HAP-1 (cell line): ENCODE measurements at regions not wholly inside any gene's neighbourhood (a gene's known extent, or its start where the extent isn't known, plus 50 kb on each side); places are given as distances from the start of the nearest gene placed in this dataset.

ENCODE experiments used
- DNase-seq, 2 experiments: peaks; one replicate each; pipeline ENCODE4 v3.0.0-alpha.2; 2016 to 2020; ENCODE audit warnings: low spot score in 2 of 2
- H3K27me3 ChIP-seq: fragments of 250-450 bp; sonication (Bioruptor Pico); 2 replicates; pipeline ENCODE4 v1.5.1; 2020; ENCODE audit warnings: low read depth, mild to moderate bottlenecking, moderate library complexity
- H3K36me3 ChIP-seq: fragments of 250-450 bp; sonication (Bioruptor Pico); replicated peaks from 2 replicates; pipeline ENCODE4 v1.5.1; 2020; ENCODE audit warnings: mild to moderate bottlenecking
- H3K4me1 ChIP-seq: fragments of 250-450 bp; sonication (Bioruptor Pico); 2 replicates; pipeline ENCODE4 v1.5.1; 2020; ENCODE audit warnings: mild to moderate bottlenecking
- H3K4me3 ChIP-seq: fragments of 250-450 bp; sonication (Bioruptor Pico); 2 replicates; pipeline ENCODE4 v1.5.1; 2020; ENCODE audit warnings: mild to moderate bottlenecking, moderate library complexity
- H3K9me3 ChIP-seq: fragments of 250-450 bp; sonication (Bioruptor Pico); 2 replicates; pipeline ENCODE4 v1.5.1; 2020; ENCODE audit warnings: mild to moderate bottlenecking, moderate library complexity
- in situ Hi-C: fragments of 300-500 bp; cut with MboI; formaldehyde crosslinking; loops from 3 replicates; pipeline ENCODE4 v1.14.3; 2020; ENCODE audit warnings: low sequenced_read_pairs, inconsistent platforms, mixed read lengths

- Histone ChIP-seq H3K4me1 (no peaks in the 10 kb centered on the region), H3K36me3 (no peaks in the 10 kb centered on the region), H3K9me3 (no peaks in the 10 kb centered on the region), H3K4me3 (no peak overlapping the region), H3K27me3 (no peaks in the 10 kb centered on the region)
- no peak for DNase-seq
- in situ Hi-C loops, result no loop called here
Observed at GRCh38 chr14:83247924-83248639, 1714.4 kb upstream of the SEL1L start.

GRCh38 chr14:83251402-83251801, 1717.7 kb upstream of the SEL1L start:
- in situ Hi-C loops, result no loop called here
- no peaks in the 10 kb centered on the region for H3K9me3 ChIP-seq
- no peak overlapping the region for H3K4me3 ChIP-seq
- H3K27me3 ChIP-seq, result no peaks in the 10 kb centered on the region
- H3K4me1 ChIP-seq, result no peaks in the 10 kb centered on the region
- DNase-seq, result no peak
- no peaks in the 10 kb centered on the region for H3K36me3 ChIP-seq

- in situ Hi-C loops, result no loop called here
- H3K4me1 ChIP-seq, result no peaks in the 10 kb centered on the region
- H3K4me3 ChIP-seq, result no peak overlapping the region
- no peaks in the 10 kb centered on the region for H3K27me3 ChIP-seq
- no peaks in the 10 kb centered on the region for H3K36me3 ChIP-seq
- DNase-seq, result no peak
- no peaks in the 10 kb centered on the region for H3K9me3 ChIP-seq
Observed at GRCh38 chr14:83253870-83254269, 1720.2 kb upstream of the SEL1L start.

GRCh38 chr14:83255015-83255726, 1721.5 kb upstream of the SEL1L start:
- no peak for DNase-seq
- H3K27me3 ChIP-seq, result no peaks in the 10 kb centered on the region
- H3K4me3 ChIP-seq, result no peak overlapping the region
- no peaks in the 10 kb centered on the region for H3K9me3 ChIP-seq
- in situ Hi-C loops, result no loop called here
- H3K4me1 ChIP-seq, result no peaks in the 10 kb centered on the region
- no peaks in the 10 kb centered on the region for H3K36me3 ChIP-seq

GRCh38 chr14:83255727-83256090, 1722.1 kb upstream of the SEL1L start:
- in situ Hi-C loops, result no loop called here
- no peaks in the 10 kb centered on the region for H3K27me3 ChIP-seq
- no peaks in the 10 kb centered on the region for H3K9me3 ChIP-seq
- H3K4me3 ChIP-seq, result no peak overlapping the region
- no peak for DNase-seq
- H3K36me3 ChIP-seq, result no peaks in the 10 kb centered on the region
- no peaks in the 10 kb centered on the region for H3K4me1 ChIP-seq

- in situ Hi-C loops, result no loop called here
- no peaks in the 10 kb centered on the region for H3K9me3 ChIP-seq
Observed at GRCh38 chr14:83257466-83258439, 1724.1 kb upstream of the SEL1L start.

GRCh38 chr14:83260751-83261150, 1727.1 kb upstream of the SEL1L start:
- DNase-seq, result no peak
- H3K36me3 ChIP-seq, result no peaks in the 10 kb centered on the region
- H3K4me1 ChIP-seq, result no peaks in the 10 kb centered on the region
- no peaks in the 10 kb centered on the region for H3K9me3 ChIP-seq
- in situ Hi-C loops, result no loop called here
- no peaks in the 10 kb centered on the region for H3K27me3 ChIP-seq
- no peak overlapping the region for H3K4me3 ChIP-seq

More at GRCh38 chr14:83257466-83258439, 1724.1 kb upstream of the SEL1L start:
- no peak for DNase-seq
- H3K27me3 ChIP-seq, result no peaks in the 10 kb centered on the region
- no peaks in the 10 kb centered on the region for H3K4me1 ChIP-seq
- no peak overlapping the region for H3K4me3 ChIP-seq
- H3K36me3 ChIP-seq, result no peaks in the 10 kb centered on the region

- H3K4me1 ChIP-seq, result no peaks in the 10 kb centered on the region
- no peaks in the 10 kb centered on the region for H3K36me3 ChIP-seq
- H3K9me3 ChIP-seq, result no peaks in the 10 kb centered on the region
- DNase-seq, result no peak
- in situ Hi-C loops, result no loop called here
- H3K4me3 ChIP-seq, result no peak overlapping the region
- no peaks in the 10 kb centered on the region for H3K27me3 ChIP-seq
Observed at GRCh38 chr14:83269583-83269982, 1735.9 kb upstream of the SEL1L start.

GRCh38 chr14:83271663-83272062, 1738.0 kb upstream of the SEL1L start:
- DNase-seq, result no peak
- no peaks in the 10 kb centered on the region for H3K27me3 ChIP-seq
- no peaks in the 10 kb centered on the region for H3K4me1 ChIP-seq
- H3K4me3 ChIP-seq, result no peak overlapping the region
- in situ Hi-C loops, result no loop called here
- no peaks in the 10 kb centered on the region for H3K36me3 ChIP-seq
- no peaks in the 10 kb centered on the region for H3K9me3 ChIP-seq

- Histone ChIP-seq H3K4me3 (no peak overlapping the region), H3K4me1 (no peaks in the 10 kb centered on the region), H3K9me3 (no peaks in the 10 kb centered on the region), H3K36me3 (no peaks in the 10 kb centered on the region), H3K27me3 (0 out of 2 replicates have a peak, but pooled peaks cover 2% of the 10 kb centered on the region)
- no peak for DNase-seq
- in situ Hi-C loops, result no loop called here
Observed at GRCh38 chr14:83280719-83281118, 1747.1 kb upstream of the SEL1L start.

- no peak for DNase-seq
- H3K4me3 ChIP-seq, result no peak overlapping the region
- H3K4me1 ChIP-seq, result no peaks in the 10 kb centered on the region
- no peaks in the 10 kb centered on the region for H3K9me3 ChIP-seq
- in situ Hi-C loops, result no loop called here
- no peaks in the 10 kb centered on the region for H3K36me3 ChIP-seq
- H3K27me3 ChIP-seq, result 0 out of 2 replicates have a peak, but pooled peaks cover 2% of the 10 kb centered on the region
Observed at GRCh38 chr14:83282706-83283105, 1749.1 kb upstream of the SEL1L start.

GRCh38 chr14:83287300-83287699, 1753.6 kb upstream of the SEL1L start:
- in situ Hi-C loops, result no loop called here
- Histone ChIP-seq H3K27me3 (0 out of 2 replicates have a peak, but pooled peaks cover 2% of the 10 kb centered on the region), H3K36me3 (no peaks in the 10 kb centered on the region), H3K9me3 (no peaks in the 10 kb centered on the region), H3K4me1 (peaks cover 2% of the 10 kb centered on the region; the same call in 1 of the 2 replicates), H3K4me3 (no peak overlapping the region)
- DNase-seq, result no peak

- in situ Hi-C loops, result no loop called here
- no peak for DNase-seq
- Histone ChIP-seq H3K27me3 (no peaks in the 10 kb centered on the region), H3K9me3 (no peaks in the 10 kb centered on the region), H3K36me3 (no peaks in the 10 kb centered on the region), H3K4me3 (no peak overlapping the region), H3K4me1 (peaks cover 2% of the 10 kb centered on the region; the same call in 1 of the 2 replicates)
Observed at GRCh38 chr14:83289390-83289789, 1755.7 kb upstream of the SEL1L start.
